ENCODE measurements at regions not wholly inside any gene's neighbourhood (a gene's known extent, or its start where the extent isn't known, plus 50 kb on each side); places are given as distances from the start of the nearest gene placed in this dataset.

DNA sequence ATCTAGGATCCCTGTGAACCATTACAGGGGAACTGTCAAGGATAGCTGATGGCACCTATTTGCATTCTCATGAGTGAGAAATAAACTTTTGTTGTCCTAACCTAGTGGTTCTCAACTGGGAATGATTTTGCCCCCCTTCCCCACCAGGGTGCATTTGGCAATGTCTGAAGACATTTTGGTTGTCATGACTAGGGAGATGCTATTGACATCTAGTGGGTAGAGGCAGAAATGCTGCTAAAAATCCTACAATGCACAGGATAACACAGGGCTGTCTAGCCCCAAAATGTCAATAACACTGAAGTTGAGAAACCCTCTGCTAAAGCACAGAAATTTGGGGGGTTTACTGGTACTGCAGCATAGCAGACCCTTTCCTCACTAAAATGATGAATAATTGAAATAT lies 140.9 kb upstream of the SRRM4 start:
- TF ChIP-seq, protein P1, sequence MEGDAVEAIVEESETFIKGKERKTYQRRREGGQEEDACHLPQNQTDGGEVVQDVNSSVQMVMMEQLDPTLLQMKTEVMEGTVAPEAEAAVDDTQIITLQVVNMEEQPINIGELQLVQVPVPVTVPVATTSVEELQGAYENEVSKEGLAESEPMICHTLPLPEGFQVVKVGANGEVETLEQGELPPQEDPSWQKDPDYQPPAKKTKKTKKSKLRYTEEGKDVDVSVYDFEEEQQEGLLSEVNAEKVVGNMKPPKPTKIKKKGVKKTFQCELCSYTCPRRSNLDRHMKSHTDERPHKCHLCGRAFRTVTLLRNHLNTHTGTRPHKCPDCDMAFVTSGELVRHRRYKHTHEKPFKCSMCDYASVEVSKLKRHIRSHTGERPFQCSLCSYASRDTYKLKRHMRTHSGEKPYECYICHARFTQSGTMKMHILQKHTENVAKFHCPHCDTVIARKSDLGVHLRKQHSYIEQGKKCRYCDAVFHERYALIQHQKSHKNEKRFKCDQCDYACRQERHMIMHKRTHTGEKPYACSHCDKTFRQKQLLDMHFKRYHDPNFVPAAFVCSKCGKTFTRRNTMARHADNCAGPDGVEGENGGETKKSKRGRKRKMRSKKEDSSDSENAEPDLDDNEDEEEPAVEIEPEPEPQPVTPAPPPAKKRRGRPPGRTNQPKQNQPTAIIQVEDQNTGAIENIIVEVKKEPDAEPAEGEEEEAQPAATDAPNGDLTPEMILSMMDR (IDR thresholded peaks at IDR 0.05) = no peak
- TF ChIP-seq POLR2A (IDR thresholded peaks at IDR 0.05) (no peak), EP300 (IDR thresholded peaks at IDR 0.05) (no peak)
- H3K4me1 ChIP-seq (ENCODE audit: insufficient read depth) = no peaks in the 10 kb centered on the region
- no peak for DNase-seq
- H3K9me3 ChIP-seq = peaks cover 0 to 3% of the 10 kb centered on the region in 2 donors
- H3K4me3 ChIP-seq = no peak overlapping the region
- H3K27ac ChIP-seq = no peak overlapping the region
- no peaks in the 10 kb centered on the region for H3K36me3 ChIP-seq
- no peaks in the 10 kb centered on the region for H3K27me3 ChIP-seq
- intact Hi-C loops (cut with DNase I) = no loop called here

- Histone ChIP-seq H3K27ac (no peak overlapping the region), H3K9me3 (peaks cover 0 to 3% of the 10 kb centered on the region in 2 donors), H3K36me3 (no peaks in the 10 kb centered on the region), H3K27me3 (no peaks in the 10 kb centered on the region), H3K4me3 (no peak overlapping the region), H3K4me1 (ENCODE audit: insufficient read depth) (no peaks in the 10 kb centered on the region)
- TF ChIP-seq, protein P1 (IDR thresholded peaks at IDR 0.05) = no peak
- TF ChIP-seq EP300 (IDR thresholded peaks at IDR 0.05) = no peak
- no peak for TF ChIP-seq POLR2A (IDR thresholded peaks at IDR 0.05)
- intact Hi-C loops (cut with DNase I) = no loop called here
- no peak for DNase-seq
These were observed 140.5 kb upstream of the SRRM4 start for GRCh38 chr12:118840878-118841277.

GRCh38 chr12:118841588-118841987 lies 139.8 kb upstream of the SRRM4 start:
- TF ChIP-seq, protein P1 (IDR thresholded peaks at IDR 0.05) = no peak
- TF ChIP-seq EP300 (IDR thresholded peaks at IDR 0.05) (no peak), POLR2A (IDR thresholded peaks at IDR 0.05) (no peak)
- Histone ChIP-seq H3K27ac (no peak overlapping the region), H3K9me3 (peaks cover 0 to 3% of the 10 kb centered on the region in 2 donors), H3K4me3 (no peak overlapping the region), H3K4me1 (ENCODE audit: insufficient read depth) (no peaks in the 10 kb centered on the region), H3K27me3 (no peaks in the 10 kb centered on the region), H3K36me3 (no peaks in the 10 kb centered on the region)
- DNase-seq = no peak
- 25 to 34% (median 28%) methylated on average over 6 of the region's 6 CpGs for WGBS, 3 donors
- intact Hi-C loops (cut with DNase I) = no loop called here

- no peak overlapping the region for H3K4me3 ChIP-seq
- no peak for DNase-seq
- TF ChIP-seq EP300 (IDR thresholded peaks at IDR 0.05) (no peak), POLR2A (IDR thresholded peaks at IDR 0.05) (no peak)
- TF ChIP-seq, protein P1 (IDR thresholded peaks at IDR 0.05) = no peak
- H3K4me1 ChIP-seq (ENCODE audit: insufficient read depth) = no peaks in the 10 kb centered on the region
- peaks cover 0 to 3% of the 10 kb centered on the region in 2 donors for H3K9me3 ChIP-seq
- 49 to 62% (median 59%) methylated on average over 2 of the region's 2 CpGs for WGBS, 3 donors
- no peaks in the 10 kb centered on the region for H3K27me3 ChIP-seq
- intact Hi-C loops (cut with DNase I) = no loop called here
- H3K27ac ChIP-seq = no peak overlapping the region
- H3K36me3 ChIP-seq = no peaks in the 10 kb centered on the region
These were observed 138.5 kb upstream of the SRRM4 start for GRCh38 chr12:118842866-118843265.

- H3K4me3 ChIP-seq = no peak overlapping the region
- intact Hi-C loops (cut with DNase I) = no loop called here
- no peaks in the 10 kb centered on the region for H3K4me1 ChIP-seq (ENCODE audit: insufficient read depth)
- no peaks in the 10 kb centered on the region for H3K36me3 ChIP-seq
- H3K9me3 ChIP-seq = peaks cover 0 to 3% of the 10 kb centered on the region in 2 donors
- no peak overlapping the region for H3K27ac ChIP-seq
- WGBS, 3 donors = 32 to 58% (median 47%) methylated on average over 2 of the region's 2 CpGs
- no peak for DNase-seq
- TF ChIP-seq, protein P1 (IDR thresholded peaks at IDR 0.05) = no peak
- TF ChIP-seq POLR2A (IDR thresholded peaks at IDR 0.05) = no peak
- H3K27me3 ChIP-seq = no peaks in the 10 kb centered on the region
These were observed 134.9 kb upstream of the SRRM4 start for GRCh38 chr12:118846416-118846815.
